HG03460 (cell line): ENCODE measurements at regions not wholly inside any gene's neighbourhood (a gene's known extent, or its start where the extent isn't known, plus 50 kb on each side); places are given as distances from the start of the nearest gene placed in this dataset.
"Not testable (repeated sequence)": the region's sequence is repeated elsewhere in the genome, so short reads cannot be mapped to it uniquely, and the experiment has no call there.

ENCODE experiments used
- ATAC-seq: cut with Tn5 transposase; IDR thresholded peaks from one replicate; pipeline ENCODE4 v1.9.1; 2021; ENCODE audit not compliant: unreplicated experiment

DNA sequence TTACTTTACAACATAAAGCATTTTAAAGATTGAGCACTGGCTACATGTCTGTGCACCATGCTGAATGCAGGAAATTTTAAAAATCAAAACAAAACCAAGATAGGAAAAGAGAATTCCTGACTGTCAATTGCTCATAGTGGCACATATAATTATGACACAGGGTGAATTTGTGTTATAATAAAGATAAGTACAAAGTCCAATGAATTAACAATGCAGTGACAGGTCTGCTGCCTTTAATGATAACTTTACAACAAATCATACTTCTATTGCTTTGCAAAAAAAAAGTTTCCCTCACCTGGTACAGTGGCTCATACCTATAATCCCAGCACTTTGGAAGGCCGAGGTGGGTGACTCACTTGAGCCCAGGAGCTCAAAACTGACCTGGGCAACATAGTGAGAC lies 93.8 kb upstream of the OSBPL8 start:
- ATAC-seq: no peak

DNA sequence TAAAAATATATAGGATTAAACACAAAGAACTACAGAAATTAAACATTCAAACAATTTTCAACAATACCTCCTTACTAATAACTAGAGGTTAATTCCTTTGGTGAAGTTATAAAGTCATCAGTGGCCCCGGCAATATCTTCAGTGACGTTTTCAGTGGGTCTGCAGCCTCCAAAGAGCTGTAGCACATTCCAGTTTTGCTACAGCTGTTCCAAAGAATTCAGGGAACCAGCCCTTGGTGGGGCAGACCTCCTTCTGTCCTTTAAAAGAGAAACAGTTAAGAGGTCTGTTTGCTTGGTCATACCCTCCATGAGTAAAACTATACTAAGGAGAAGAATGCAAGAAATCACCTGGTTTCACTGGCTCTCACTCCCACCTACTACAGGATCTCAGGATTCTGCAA lies 99.2 kb upstream of the ZDHHC17 start:
- ATAC-seq: no peak

DNA sequence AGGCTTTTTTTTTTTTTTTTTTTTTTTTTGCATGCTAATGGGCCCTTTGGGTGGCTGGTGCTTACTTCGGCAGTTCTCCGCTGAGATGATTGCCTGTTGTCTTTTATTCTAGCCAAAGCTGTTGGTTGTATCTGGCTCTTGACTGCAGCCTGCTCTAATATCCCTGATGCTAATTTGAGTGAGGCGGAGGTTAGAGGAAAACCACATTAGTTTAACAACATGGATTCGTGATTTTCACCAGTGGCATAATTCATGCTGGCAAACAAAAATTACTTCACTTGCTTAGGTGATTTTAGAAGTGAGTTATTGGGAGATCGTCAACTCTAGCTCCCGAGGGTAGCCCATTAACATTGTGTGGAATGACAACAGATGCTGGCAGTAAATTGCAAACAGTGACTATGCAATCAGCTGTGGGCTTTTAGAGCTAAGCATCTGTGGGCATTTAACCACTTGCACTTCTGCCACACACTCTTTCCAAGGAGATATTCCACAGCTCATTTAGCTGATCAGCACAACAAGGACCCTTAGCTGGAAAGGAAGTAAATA lies 97.6 kb upstream of the ZDHHC17 start:
- no peak for ATAC-seq

DNA sequence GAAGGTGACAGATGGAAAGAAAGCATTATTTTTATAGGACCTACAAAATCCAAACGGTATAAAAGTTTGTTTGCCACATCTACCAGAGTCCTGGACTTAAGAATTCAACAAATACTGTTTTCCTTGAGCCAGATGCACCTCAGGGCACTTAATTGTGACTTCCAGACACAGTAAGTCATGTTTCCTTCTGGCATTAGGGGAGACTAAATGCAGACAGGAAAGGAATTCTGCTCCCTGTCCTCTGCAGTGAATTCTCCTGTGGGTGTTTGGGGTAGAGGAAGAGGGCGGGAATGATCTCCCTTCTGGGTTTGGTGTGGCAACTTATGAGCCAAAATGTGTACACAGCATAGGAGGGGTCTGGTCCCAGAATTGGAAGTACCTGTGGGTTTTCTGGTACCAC lies 93.9 kb upstream of the ZDHHC17 start:
- no peak for ATAC-seq

DNA sequence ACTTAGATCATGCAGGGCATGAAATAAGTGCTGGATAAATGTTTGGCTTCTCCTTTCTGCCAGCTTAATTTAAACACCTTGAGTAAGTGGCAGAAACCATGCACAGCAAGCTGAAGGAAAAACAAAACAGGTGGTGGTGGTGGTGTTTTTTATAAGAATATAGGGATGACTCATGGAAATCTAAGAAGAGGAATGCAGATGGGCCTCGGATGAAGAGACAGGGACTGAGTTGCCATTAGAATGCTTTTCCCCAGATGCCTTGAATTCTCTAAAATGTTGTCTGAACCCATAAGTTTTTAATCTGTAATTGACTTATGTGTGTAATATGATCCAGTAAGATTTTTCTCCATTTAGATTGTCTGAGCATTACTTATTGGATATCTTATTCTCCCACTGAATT lies 93.1 kb upstream of the ZDHHC17 start:
- no peak for ATAC-seq

DNA sequence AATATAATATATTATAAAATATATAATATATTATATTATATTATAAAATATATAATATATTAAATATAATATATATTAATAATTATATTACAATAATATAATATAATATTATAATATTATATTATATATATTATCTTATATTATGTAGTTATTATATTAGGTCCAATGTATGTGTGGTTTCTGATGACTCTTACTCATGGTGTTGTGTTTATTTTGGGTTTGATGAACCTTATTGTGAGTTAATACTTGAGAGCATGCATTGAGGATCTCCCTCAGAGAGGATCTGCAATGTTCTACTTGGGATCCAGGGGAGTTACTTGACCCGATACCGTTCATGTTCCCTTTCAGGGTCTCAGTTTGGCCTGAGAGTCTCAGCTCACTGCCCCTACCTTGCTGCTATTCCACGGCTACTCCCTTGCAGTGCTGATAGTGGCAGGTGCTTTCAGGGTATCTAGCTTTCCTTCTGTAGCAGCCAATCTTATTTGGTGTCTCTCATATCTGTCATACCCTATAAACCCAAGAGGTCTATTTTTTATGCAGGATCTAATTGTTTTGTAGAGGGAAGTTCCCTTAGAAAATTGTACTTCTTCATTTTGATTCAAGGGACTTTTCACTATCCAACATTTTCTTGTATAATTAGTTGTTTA lies 89.1 kb upstream of the ZDHHC17 start:
- ATAC-seq: no peak

DNA sequence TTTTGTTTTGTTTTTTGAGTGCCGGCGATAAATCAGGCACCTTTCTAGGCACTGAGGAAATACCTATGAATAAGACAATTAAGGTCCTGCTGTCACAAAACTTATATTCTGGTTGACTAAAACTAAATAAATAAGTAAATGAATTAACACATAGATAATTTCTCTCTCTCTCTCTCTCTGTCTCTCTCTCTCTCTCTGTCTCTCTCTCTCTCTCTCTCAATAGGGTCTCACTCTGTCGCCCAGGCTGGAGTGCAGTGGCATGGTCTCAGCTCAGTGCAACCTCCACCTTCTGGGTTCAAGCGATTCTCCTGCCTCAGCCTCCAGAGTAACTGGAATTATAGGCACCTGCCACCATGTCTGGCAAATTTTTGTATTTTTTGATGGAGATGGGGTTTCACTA lies 87.7 kb upstream of the ZDHHC17 start:
- ATAC-seq: not testable (repeated sequence)

DNA sequence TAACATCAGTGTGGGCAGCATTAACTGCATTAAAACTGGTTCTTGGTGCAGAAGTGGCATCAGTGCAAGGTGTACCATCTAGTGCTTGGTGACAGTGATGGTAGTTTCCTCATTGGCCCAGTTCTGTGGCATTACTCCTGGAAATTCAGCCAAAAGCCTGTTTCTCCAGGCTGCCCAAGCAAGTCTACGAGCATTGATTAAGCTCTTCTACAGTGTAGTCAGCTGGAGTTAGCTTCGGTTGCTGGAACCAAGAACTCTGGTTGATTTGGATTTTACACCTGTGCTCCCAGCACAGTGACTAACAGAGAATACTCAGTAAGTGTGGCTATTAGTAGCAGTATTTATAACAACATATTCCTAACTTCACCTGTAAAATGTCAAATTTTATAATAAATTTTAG lies 84.9 kb upstream of the ZDHHC17 start:
- no peak for ATAC-seq

DNA sequence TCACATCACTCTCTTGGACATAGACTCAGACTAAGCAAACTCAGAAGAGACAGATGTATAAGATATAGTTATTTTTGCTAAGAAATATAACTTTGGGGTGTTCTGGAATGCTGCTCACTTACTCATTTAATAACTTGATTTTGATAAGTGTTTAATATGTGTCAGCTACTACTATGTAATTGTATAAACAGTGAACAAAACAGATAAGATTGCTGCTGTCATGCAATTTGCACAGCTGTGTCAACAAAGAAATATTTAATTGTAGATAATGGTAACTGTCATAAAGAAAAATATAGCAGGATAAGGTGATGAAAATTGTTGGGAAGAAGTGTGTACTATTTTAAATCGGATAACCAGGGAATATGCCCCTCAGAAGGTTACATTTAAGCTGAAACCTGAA lies 84.1 kb upstream of the ZDHHC17 start:
- no peak for ATAC-seq

DNA sequence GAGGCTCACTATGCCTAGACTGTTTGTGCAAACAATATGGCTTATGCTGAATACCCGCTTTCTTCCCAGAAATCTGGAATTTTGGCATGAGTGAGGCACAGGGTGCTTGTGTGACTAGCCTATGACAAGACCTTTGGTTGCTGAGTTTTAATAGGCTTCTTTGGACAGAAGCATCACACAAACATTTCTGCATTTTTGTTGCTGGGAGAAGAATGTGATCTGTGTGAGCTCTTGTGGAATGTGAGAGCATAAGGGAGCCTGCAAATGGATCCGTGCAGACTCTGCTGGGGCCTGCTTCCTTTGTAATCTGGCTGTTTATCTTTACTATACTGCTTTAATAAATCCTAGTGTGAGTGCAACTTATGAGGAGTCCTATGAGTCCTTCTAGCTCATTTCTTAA lies 83.0 kb upstream of the ZDHHC17 start:
- ATAC-seq: no peak

DNA sequence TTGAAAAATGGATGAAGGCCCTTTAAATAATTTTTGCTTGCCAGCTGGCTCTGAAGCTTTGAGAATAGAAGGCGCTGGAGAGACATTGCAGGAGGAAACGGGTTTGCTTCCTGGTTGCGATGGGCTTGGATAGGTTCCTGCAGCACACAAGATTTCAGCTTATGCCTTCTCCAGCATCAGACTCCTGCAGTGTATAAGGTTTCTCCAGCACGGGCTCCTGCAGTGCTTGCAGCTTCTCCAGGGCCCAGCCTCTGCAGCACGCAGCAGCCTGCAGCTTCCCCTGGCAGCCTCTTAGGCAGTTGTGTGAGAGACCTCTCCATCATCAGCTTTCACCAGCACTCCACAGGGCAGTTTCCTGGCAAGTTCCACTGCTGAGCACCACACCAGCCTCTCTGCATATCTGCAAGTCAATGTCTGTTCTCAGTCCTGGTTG lies 78.7 kb upstream of the ZDHHC17 start:
- no peak for ATAC-seq

DNA sequence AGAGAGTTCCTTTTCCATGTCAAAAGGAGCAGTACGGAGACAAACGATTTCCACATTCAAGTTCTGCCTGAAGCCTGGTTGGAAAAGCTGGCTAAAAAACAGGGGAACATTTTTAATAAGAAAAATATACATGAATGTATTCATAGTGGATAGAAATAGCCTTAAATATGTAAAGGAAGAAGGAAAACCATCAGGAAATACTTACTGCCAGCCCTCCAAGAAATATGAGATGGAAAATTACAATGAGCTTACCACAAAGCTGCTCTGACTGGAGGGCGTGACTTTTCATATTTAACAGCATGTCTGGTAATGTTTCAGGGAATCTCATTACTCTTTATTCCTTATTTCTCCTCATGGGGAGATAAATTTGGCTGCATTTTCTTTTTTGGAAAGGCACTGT lies 75.9 kb upstream of the ZDHHC17 start:
- no peak for ATAC-seq

DNA sequence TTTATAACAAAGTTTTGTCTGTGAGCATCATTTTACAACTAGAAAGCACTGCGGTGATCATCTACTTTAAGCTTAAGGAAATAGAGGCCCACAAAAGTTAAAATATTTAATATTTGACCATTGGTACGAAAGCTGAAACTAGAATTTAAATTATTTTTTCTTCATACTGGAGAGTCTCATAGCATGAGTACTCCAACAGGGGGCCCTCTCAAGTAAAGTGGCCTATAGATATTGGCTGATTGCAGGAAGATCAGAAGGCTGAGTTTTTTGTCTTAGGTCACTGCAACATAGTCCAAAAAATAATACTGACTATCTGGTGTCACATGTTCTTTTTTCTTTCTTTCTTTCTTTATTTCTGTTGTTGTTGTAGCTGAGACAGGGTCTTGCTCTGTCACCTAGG lies 75.3 kb upstream of the ZDHHC17 start:
- no peak for ATAC-seq

DNA sequence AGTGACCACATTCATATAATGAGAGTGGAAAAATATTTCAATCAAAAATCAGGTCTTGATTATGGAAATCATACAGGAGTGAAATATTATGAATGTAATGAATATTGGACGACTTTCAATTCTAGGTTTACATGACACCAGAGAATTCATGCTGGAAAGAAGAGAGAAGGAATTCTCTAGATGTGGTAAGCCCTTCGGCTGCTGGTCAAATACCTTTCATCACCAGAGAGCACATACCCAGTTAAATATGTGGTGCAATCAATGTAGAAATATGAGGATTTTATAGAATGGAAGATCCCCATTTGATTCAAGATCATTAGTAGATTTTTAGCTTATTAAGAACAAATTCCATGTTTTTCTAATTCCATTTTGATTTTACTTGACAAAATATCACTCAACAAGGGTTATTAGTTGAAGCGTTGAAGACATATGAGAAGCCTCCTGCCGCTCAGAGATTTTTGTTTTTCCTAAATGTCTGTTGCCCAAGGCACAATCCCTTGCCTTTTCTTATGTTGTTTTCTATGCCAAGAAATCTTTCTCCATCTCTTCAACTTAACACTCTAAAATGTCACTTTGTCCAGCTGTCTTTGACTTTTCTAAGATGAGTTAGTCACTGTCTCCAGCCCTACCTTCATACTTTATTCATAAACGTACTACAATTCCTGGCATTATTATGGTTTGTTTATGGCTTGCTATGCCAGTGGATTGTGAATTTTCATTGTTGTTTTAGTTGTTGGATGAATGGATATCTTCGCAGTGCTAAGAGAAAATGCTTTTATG lies 72.8 kb upstream of the ZDHHC17 start:
- ATAC-seq: no peak

DNA sequence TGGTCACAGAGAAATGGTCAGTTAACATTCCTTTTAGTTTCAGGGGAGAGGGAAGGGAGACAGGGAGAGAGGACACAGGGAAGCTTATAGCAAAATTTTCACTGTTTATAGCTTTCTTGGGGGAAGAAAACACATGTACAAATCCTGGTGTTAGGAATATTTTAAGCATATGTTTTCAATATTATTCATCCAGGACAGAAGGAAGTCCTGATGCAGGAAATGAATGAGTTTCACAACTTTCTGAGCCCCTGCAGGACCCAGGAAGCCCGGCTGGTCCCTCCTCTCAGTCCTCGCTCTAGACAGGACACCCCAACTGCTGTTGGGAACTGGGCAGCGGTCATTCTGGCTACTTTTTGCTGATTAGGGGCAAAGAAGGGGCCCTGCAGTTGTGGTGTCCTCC lies 71.1 kb upstream of the ZDHHC17 start:
- ATAC-seq: no peak

DNA sequence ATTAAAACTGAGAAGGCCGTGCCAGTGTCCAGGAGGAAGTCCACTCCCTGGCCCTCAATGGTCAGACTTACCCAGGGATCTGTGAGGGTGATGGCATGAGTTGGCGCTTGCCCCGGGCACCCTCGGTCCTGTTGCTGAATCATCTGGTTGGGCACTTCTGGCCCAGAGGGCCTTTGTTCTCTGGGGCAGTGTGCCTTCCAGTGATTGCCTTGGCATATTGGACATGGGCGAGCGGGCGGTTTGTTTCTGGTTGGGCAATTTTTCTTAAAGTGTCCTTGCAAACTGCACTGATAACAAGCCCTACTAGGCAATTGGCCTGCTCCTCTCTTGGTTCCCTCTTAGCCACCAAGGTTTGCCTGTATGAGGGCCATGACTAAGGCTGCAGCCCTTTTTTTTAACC lies 69.5 kb upstream of the ZDHHC17 start:
- no peak for ATAC-seq

DNA sequence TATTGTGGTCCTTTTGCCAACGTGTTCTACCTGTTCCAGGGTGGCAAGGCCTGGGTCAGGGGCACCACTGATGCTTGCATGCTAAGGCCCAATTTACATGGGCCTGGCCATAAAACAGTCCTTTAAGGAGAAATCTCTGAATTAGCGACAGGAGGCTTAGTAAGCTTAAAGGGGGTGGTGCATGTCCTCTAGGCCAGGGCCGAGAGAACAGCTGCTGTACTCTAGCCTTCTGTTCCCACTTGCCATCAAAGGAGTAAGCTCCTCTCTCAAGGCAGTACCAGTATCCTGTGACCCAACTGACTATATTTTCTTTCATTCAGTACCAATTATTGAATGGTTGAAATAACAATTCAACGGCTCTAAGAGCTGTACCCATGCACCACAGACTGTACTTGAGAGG lies 67.7 kb upstream of the ZDHHC17 start:
- ATAC-seq: no peak

DNA sequence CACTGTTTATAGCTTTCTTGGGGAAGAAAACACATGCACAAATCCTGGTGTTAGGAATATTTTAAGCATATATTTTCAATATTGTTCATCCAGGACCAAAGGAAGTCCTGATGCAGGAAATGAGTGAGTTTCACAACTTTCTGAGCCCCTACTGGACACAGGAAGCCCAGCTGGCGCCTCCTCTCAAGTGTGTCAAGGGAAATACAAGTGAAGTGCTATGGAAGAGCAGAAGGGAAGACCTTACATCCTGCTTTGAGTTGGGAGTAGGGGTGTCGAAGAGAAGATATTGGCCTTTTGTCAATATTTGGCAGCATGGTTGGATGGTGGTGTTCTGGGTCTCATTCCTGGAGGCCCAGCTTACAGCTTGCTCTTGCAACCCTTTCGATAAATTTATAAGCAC lies 66.1 kb upstream of the ZDHHC17 start:
- ATAC-seq: no peak

DNA sequence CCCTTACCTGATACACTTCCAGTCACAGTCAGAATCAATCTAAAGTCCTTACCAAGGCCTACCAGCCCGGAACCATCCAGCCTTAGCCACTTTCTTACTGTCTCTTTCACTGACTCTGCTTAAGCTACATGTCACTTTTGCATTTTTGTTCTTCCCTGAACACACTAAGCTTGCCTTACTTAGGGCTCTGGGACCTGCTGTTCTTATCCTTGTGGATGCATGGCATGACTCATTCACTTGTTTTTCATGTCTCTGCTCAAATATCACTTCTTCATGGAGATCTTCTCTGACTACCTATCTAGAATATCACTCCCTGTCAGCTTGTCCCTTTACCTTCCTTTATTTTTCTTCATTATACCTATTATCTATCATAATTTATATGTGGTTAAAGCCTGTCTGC lies 65.6 kb upstream of the ZDHHC17 start:
- no peak for ATAC-seq

DNA sequence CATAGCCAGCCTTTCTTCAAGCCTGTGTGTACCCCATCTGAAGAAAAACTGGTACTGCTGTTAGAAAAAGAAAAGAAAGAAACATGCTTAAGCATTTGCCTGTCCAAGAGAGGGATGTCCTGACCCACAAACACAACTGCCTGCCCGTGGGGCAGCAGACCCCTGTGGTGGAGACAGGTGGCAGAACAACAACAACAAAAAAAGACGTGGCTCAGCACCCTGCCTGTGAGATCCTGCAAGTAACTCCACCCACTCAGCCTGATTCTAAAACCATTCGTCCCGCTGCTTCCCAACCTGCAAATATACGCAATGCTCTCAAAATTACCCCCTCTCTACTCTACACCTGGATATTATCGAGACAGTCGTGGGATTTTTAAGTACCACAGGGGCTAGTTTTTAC lies 64.9 kb upstream of the ZDHHC17 start:
- ATAC-seq: no peak

DNA sequence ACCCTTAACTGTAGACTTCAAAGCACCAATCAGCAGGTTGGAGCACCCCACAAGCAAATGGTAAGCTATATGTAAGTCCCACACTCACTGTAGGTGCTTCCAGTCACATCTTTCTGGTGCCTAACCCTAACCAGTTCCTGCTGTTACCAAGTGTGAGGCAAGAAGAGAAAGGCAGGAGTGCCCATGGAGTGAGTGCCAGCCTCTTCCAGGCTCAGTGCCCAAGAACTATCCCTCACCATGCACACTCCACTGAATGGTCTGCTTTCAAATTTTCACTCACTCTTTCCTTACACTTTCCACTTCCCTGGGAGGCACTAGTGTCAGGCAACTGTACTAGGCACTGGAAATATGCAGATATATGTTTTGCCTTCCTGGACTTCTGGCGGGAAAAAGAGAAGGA lies 62.2 kb upstream of the ZDHHC17 start:
- no peak for ATAC-seq

DNA sequence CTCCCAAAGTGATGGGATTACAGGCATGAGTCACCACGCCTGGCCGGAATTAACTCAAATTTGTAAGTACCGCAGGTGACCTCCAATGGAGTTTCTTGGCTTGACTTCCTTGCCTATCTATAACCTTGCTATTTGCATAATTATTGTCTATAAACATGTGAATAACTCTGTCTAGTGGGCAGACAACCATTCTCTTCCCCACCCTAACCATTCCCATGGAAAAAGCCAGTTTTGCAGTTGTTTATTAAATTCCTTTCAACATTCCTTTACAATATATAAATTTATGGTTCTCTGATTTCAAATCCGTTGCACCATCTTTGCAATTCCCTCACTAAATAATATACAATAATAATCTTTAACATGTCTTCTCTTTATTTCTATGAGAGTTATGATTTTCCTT lies 61.0 kb upstream of the ZDHHC17 start:
- no peak for ATAC-seq

DNA sequence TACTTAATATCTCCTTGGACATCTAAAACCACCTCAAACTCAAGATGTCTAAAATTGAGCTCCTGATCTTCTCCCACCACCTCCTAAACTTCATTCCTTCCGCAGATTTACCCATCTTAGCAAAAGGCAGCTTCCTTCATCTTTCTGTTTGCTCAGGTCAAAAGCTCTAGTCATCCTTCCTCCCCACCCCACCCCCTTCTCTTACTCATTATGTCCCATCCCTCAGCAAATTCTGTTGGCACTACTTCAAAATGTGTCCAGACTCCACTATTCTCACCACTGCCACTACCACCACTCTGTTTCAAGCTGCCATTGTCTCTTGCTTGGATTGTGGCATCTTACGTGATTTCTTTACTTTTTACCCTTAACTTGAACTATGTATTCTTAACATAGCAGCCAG lies 59.2 kb upstream of the ZDHHC17 start:
- no peak for ATAC-seq
